Esophagus muscularis mucosa (tissue), 3 donors: ENCODE measurements at regions not wholly inside any gene's neighbourhood (a gene's known extent, or its start where the extent isn't known, plus 50 kb on each side); places are given as distances from the start of the nearest gene placed in this dataset.

Experiments
- CTCF ChIP-seq, 3 experiments: fragments of 200-600 bp in 2 of 3; fragments of 450-650 bp in 1 of 3; sonication (generic) in 2 of 3; IDR thresholded peaks; one replicate each; pipeline ENCODE4 v1.5.1; 2017 to 2019; ENCODE audit warnings: antibody characterized with exemption in 3 of 3, mild to moderate bottlenecking in 2 of 3, moderate library complexity in 1 of 3
- POLR2AphosphoS5 ChIP-seq, 2 donors: sonication (generic); formaldehyde crosslinking; IDR thresholded peaks; one replicate each; pipeline ENCODE4 v1.6.1; 2017; ENCODE audit warnings: antibody characterized with exemption in 2 of 2

DNA sequence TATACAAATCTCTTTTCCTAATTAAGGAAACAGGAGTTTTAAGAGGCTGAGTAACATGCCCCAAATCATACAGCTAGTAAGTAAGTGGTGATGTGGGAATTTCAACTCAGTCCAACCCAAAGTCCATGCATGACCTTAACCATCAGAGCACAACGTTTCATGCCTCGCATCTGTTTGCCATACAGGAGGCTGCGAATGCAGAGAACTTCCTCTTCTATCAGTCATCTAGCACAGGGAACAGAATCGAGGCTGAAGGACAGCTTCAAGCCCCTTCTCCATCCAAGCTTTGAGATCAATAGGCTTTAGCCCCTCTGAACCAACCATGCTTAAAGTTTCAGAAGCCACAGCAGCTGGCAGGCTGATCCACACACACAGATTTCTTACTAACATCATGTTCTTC is 113.2 kb downstream of the MAFB start:
- no peak for TF ChIP-seq CTCF (IDR thresholded peaks at IDR 0.05)
- no peak for TF ChIP-seq POLR2AphosphoS5 (IDR thresholded peaks at IDR 0.05)
